NCI-H1417 (cell line): ENCODE measurements at regions not wholly inside any gene's neighbourhood (a gene's known extent, or its start where the extent isn't known, plus 50 kb on each side); places are given as distances from the start of the nearest gene placed in this dataset.

ENCODE experiments used
- DNase-seq, 3 experiments: peaks; one replicate each; lab custom pipeline; 2025; lab: John Stamatoyannopoulos, UW

GRCh38 chr11:130641876-130642275 lies 193.4 kb downstream of the ADAMTS15 start:
- no peak for DNase-seq

GRCh38 chr11:130642994-130643393 lies 194.5 kb downstream of the ADAMTS15 start:
- no peak for DNase-seq

- DNase-seq, result no peak
These were observed 195.7 kb downstream of the ADAMTS15 start for GRCh38 chr11:130644187-130644586.

GRCh38 chr11:130645164-130645842 lies 196.9 kb downstream of the ADAMTS15 start:
- no peak for DNase-seq

GRCh38 chr11:130645843-130646197 lies 197.4 kb downstream of the ADAMTS15 start:
- DNase-seq, result no peak

- no peak for DNase-seq
These were observed 198.4 kb downstream of the ADAMTS15 start for GRCh38 chr11:130646881-130647280.

GRCh38 chr11:130647371-130647770 lies 198.9 kb downstream of the ADAMTS15 start:
- DNase-seq, result no peak

- no peak for DNase-seq
These were observed 201.4 kb downstream of the ADAMTS15 start for GRCh38 chr11:130649801-130650200.

GRCh38 chr11:130650456-130651030 lies 202.1 kb downstream of the ADAMTS15 start:
- DNase-seq, result no peak

- no peak for DNase-seq
These were observed 202.8 kb downstream of the ADAMTS15 start for GRCh38 chr11:130651066-130651855.

GRCh38 chr11:130652671-130653335 lies 204.4 kb downstream of the ADAMTS15 start:
- no peak for DNase-seq

- DNase-seq, result no peak
These were observed 205.6 kb downstream of the ADAMTS15 start for GRCh38 chr11:130653838-130654636.

GRCh38 chr11:130655300-130655699 lies 206.9 kb downstream of the ADAMTS15 start:
- no peak for DNase-seq

- no peak for DNase-seq
These were observed 218.4 kb downstream of the ADAMTS15 start for GRCh38 chr11:130666781-130667251.

- DNase-seq, result no peak
These were observed 220.3 kb downstream of the ADAMTS15 start for GRCh38 chr11:130668751-130669150.

- no peak for DNase-seq
These were observed 221.8 kb downstream of the ADAMTS15 start for GRCh38 chr11:130670200-130670599.

- peak in 2 of 3 experiments; percentile 32 to 79 for DNase-seq
These were observed 223.6 kb downstream of the ADAMTS15 start for GRCh38 chr11:130671801-130672700.

GRCh38 chr11:130672911-130673310 lies 224.5 kb downstream of the ADAMTS15 start:
- no peak for DNase-seq

- no peak for DNase-seq
These were observed 225.3 kb downstream of the ADAMTS15 start for GRCh38 chr11:130673698-130674097.

GRCh38 chr11:130674686-130675308 lies 226.4 kb downstream of the ADAMTS15 start:
- no peak for DNase-seq
